HUDEP-2 (cell line): ENCODE measurements at regions not wholly inside any gene's neighbourhood (a gene's known extent, or its start where the extent isn't known, plus 50 kb on each side); places are given as distances from the start of the nearest gene placed in this dataset.

Experiments used
- DNase-seq, 76 experiments: peaks; one replicate each; lab custom pipeline; 2025; ENCODE audit not compliant: unreplicated experiment in 76 of 76; lab: John Stamatoyannopoulos, UW

DNA sequence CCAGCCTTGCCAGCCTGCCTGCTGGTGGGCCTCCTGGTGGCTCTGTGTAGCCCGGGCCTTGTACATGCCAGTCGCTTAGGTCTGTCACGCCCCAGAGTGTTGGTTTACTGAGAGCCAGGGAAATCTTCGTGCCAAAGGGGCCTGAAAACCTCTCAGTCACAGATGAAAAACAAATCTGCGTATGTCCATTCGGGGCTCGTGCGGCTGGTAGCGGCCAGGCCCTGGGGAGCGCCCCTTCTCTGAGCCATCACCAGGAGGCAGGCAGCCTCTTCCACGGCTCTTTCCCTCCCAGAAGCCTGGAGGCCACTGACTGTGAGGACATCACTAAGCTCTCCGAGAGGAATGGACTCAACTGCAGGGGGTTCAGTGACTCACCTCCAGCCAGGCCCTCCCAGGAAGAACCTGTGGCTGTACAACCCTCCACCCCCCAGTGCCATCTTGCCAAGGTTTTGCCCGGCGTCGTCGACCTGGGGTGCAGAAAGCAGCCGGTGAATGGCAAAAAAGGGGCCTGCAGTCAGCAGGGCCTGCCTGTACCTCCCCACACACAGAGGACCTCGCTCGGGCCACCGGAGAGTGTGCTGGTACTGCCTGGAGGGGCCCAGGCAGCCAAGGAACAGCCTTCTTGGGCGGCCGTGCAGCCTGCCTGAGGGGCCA lies 162.2 kb downstream of the BCOR start:
- DNase-seq, result no peak

DNA sequence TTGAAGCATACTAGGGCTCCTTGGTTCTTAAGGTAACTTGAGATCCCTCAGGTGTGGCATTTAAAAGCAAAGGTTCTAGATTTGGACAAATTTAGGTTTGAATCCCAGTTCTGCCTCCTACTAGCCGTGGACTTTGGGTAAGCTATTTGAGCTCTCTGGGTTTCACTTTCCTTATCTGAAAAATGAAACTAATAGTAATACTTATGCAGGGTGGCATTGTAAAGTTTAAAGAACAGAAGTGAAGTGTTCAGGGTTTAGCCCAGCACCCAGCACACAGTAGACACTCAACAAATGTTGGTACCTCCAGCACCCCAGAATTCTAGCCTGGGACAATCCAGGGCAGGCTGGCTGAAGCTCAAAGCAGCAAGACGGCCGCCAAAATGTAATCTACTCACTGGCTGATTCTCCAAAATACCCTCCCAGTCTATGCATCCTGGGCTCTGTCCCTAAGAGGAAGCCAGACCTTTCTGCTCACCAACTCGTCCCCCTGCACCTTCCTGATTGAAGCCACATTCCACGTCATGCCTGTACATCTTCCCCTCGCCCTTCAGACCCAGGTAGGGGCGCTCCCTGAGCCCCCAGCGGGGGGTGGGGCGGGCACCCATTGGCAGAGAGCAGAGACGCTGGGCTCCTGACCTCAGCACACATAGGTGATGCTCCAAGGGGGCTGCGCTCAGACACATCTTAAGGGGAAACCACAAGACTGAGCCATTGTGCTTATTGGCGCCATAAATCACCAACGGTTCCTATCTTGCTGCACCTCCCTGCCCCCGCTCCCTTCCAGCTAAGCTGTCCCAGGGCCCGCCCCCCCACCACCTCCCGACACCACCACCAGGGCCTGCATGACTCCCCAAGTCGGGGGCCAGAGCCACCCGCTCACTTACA lies 160.6 kb downstream of the BCOR start:
- DNase-seq, result no peak

DNA sequence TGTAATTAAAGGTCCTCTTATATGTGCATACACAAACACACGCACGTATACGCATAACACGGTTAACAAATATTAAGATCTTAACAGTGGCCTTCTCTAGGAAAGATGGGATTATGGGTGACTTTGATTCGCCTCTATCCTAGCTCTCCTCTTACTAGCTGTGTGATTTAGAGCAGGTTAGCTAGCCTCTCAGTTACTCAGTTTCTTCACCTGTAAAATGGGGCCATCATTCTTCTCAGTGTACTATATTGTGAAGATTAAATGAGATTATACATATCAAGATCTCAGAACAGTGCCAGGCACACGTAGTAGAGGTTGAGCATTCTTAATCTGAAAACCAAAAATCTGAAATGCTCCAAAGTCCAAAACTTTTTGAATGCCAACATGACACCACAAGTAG lies 159.3 kb downstream of the BCOR start:
- no peak for DNase-seq

DNA sequence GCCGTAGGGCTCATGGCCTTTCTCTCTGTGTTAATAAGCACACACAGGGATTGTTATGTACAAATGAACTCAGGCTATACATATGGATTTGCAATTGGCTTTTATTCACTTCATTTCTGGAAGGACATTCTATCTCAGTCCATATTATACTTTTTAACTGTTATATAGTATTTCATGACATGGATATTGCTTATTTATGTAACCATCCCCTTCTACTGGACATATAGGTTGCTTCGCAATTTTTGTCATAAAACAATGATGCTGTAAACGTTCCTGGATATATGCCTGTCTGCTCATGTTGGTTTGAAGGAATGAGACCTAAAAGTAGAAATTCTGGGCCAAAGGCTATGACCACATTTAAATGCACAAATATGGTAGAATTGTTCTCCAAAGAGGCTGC lies 158.1 kb downstream of the BCOR start:
- DNase-seq, result no peak

DNA sequence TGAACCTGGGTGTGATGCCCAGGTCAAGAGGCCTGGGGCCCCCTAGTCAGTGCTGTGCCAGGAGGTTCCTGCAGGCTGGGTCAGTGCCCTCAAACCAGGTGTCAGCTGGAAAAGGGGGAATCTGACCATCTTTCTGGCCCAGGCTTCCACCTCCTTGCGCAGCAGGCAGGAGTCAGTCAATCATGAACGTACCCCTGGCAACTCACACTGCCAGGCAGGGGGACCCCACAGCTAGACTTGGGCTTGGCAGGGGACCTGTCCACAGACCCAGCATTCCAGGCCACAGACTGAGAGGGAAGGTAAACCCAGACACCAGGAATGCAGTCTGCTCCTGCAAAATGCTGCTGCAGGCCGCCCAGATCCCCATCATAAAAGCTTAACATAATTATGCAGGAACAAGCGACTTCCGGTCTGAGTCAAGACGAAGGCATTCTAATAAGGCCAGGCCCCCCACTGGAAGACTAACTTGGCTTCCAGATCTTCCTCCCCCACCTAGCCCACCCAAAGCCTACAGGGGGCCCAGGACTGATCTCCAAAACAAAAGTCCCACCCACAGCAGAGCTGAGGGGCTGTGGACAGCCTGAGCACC lies 156.3 kb downstream of the BCOR start:
- DNase-seq, result no peak

DNA sequence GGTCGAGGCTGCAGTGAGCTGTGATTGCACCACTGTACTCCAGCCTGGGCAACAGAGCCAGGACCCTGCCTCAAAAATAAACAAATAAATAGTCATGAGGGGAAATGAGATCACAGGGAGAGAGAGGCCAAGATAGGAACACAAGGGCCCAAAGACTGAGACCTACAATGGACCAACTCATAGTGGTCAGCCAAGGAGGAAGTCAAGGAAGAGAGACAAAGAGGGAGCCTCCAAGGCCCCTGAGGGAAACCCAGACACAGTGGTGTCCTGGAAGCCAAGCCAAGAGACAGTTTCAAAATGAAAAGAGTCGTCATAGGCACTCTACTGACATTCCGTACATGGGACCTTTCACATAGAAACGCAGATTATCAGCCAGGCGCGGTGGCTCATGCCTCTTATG lies 153.3 kb downstream of the BCOR start:
- DNase-seq, result no peak

DNA sequence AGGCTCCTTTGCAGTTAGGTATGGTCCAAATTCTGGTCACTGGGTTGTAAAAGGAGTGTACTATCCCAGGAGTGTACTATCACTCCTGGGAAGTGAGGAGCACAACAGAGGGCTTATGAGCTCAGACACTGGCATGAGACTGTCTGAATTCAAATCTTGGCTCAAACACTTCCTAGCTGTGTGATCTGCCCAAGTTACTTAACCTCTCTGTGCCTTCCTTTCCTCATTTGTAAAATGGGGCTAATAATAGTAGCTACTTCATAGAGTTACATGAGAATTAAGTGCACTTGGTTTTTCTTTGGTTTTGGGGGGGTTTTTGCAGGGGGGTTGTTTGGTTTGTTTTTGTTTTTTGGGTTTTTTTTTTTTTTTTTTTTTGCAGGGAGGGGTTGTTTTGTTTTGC lies 152.0 kb downstream of the BCOR start:
- no peak for DNase-seq

DNA sequence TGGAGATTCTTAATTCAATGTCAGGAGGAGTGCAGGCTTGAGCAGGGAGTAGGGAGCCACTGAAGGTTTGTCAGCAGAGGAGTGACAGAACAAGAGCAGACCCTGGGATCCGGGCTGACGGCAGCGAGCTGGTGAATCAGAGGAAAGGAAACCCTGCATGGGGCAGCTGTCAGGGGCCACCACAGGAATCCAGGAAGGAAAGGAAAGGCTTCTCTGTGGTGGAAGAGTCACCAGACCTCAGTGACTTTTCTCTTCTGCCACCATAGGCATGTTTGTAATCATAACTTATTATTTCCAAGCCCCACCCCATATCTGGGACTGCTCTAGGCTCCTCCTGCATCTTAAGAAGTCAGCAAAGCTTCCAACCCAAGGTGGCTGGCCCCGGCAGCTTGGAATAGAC lies 150.9 kb downstream of the BCOR start:
- no peak for DNase-seq

DNA sequence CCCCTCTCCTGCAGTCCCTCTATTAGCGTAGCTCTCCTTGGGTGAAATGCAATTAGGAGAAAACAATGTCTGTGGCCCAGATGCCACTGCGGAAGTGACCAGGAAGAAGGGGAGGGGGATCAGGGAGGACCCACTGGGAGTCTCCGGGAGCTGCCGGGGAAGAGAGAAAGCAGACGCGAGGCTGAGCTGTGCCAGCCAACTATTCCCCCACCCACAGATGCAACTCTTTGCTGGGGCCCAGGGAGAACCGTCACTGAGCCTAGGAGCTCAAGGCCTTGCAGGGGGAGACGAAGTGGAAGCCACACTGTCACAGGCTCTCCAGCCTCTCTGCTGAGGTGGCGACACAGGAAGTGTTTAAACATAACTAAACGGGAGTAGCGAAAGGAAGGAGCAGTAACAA lies 149.2 kb downstream of the BCOR start:
- no peak for DNase-seq

DNA sequence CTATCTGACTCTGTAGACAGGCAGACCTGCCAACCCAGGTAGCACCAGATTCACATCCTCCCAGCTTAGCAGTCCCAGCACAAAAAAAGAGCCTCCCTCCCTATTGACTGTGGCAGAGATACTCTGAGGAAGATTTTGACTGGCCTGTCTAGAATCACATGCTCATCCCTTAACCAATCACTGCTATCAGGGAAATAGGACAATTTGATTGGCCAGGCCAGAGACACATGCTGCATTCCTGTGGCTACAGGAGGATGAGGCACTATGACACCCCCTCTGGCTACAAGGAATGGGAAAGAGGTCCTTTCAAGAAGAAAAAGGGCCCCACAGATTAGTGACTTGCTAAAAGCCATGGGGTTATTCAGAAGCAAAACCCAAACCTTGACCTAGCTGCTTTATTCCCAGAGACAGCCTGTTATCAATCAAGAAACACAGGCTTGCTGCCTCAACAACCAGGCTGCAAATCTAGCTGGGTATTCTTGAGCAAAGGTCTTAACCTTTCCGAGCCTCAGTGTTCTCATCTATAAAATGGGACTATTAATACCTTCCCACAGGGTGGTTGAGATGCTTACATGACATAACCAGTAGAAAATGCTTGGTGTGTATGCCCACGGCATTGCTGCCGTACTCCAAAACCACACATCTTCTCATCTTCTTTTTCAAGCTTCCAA lies 147.6 kb downstream of the BCOR start:
- DNase-seq, result no peak

DNA sequence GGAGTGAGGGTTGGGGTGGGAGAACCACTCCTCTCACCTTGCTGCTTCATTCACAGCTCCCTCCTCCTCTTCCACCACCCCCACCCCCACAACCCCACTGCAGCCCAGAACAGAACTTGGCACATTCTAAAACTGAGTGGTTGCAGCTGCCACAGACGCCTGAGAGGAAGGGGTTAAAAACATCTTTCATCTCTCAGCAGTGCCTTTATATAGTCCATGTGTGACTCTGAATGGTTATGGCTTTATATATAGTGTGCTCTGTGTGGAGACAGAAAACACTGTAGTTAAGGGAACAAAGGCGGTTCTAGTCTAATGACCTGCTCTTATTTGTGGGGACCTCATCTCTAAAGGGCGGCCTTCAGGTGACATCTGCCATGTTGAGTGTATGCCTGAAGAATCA lies 144.8 kb downstream of the BCOR start:
- no peak for DNase-seq

DNA sequence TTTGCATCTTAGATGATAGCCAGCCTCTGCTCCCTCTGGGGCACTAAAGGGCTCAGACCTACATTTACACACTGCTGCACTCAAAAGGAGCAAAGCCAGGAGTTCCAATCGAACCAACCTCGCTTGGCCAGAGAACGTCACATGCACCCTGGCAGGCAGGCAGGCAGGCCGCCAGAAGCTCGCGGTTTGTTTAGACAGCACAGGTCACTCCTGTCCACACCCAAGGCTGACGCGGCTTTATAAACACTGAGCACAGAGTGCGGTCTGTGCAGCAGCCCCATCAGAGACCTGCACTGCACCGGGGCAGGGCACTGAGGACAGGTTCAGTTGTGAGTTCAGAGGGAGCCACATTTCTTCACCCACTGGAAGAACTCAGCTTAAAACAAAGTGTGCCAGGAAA lies 143.9 kb downstream of the BCOR start:
- DNase-seq, result peak in 2 of 76 experiments; percentile 9 to 17

DNA sequence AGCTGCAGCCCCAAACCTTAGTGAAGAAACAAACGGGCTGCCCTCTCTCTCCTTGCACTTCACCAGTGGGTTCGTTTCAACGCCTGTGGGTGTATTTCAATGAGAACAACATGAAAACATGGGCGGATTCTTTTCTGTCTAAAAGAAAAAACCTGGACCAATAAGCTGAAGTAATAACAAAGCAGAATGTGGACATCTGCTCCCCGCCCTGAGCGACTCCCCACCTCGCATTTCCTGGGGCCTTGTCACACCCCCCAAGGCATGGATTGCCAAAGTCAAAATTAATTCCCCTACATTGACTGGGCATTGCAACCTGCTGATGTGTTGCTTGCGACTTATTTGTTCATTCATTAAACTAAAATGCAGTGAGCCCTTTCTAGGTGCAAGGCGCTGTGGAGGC lies 142.9 kb downstream of the BCOR start:
- no peak for DNase-seq

DNA sequence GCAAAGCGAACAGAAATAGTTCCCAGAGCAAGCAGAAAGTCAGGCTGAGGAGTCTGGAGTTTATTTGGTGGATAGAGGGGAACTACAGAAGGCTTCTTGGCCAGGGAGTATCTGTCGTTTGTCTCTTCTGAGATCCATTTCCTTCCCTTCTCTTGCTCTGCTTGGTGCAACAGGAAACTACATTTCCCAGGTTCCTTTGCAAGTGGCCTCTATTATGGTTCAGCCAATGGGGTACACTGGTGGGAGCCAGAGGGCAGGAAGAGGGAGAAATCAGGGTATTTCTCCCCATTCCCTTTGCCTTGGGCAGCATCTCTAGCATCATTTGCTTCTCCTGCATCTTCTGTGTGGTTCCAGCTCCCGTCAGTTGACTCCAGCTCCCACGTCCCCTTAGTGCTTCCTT lies 142.1 kb downstream of the BCOR start:
- no peak for DNase-seq

DNA sequence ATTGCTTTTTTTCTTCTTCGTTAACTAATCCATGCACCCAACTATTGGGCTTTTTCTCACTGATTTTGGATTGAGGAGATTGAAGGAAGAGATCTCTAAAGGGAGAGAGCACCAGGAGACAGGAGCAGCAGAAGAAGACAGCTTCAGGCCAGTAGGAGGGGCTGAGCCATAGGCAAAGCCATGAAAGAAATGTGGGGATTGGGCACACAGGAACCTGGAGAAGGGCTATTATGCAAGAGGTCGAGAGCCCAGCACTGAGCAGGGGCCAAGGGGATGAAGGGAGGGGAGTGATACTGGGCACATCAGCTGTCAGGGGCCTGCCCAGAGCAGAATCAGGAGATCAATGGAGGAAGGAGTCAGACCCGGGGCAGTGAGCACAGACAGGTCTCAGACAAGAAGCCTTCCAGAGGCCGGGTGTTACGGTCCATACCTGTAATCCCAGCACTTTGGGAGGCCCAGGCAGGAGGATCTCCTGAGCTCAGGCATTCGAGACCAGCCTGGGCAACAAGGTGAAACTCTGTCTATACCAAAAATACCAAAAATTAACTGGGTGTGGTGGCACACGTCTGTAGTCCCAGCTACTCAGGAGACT lies 140.9 kb downstream of the BCOR start:
- DNase-seq, result no peak

DNA sequence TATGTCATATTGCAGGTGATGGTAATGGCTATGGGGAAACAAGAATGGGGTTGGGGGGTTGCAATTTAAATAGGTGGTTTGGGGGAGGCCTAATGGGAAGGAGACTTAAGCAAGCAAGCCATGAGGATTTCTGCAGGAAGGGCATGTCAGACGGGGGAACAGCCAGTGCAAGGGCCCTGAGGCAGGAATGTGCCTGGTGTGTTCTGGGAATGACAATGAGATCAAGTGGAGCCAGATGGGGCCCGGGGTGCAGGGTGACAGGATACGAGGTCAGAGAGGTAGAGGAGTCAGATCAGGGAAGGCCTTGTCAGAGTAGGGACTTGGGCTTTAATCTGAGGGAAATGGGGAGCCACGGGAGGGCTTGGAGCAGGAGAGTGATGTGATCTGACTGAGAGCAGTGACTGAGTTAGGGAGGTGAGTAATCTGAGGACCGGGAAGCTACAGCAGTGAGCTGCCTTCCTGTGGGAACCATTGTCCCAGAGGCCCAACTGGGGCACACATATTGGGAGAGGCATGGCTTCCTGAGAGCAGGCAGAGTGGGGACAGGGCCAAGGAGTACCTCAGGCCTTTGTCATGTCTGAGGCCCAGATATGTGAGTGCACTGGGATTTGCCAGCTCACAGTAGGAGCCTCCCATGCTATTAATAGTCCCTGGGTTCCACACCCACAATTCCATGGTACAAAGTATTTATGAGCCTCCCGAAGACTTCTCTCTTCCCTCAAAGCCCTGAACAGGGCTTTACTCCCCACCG lies 139.8 kb downstream of the BCOR start:
- DNase-seq, result no peak

DNA sequence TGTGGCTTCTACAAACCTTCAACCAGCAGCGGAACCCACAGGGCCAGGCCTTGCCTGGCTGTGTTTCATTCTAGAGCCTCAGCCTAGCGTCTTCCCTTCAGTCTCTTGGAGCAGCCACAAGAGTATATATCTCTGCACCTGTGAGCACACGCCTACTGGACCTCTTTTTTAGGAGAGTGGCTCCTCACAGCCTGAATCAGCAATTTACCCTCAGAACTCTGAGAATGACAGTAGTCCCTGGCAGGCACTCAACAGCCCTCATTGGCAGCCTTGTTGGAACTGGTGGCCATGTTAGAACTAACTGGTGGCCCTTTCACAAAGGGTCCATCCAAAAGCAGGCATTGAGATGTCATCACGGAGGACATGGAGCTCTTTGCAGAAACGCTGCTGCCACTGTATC lies 138.9 kb downstream of the BCOR start:
- DNase-seq, result no peak

DNA sequence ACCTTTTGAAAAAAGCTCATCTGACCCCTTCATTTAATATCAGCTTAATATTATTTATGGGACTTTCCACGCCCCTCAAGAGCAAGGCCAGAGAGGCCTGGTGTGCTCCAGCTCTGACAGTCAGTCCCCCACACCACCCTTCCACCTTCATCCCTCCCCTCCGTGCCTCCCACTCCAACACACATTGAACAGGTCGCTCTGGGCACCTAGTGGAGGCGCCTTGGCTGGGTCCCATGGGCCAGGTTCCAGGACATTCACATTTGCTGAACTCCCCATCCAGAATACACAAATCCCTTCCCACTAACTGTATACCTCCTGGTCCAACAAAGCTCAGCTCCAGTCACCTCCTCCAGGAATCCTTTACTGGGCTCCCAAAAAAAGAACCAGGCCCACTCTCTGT lies 137.5 kb downstream of the BCOR start:
- DNase-seq, result no peak

DNA sequence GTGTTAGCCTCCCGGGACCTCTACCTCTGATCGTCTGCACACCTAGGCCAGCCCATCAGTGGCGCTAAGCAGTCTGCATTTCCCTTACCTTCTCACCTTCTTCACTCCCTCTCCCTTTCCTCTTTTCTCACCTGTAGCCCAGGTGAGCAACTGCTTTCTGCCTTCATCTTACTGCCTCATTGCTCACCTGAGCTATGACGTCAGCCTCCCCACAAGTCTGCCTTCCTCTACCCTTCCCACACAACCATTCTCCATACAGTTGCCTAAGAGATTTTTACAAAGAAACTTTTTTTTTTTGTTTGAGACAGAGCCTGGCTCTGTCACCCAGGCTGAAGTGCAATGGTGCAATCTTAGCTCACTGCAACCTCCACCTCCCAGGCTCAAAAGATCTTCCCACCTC lies 136.3 kb downstream of the BCOR start:
- no peak for DNase-seq

DNA sequence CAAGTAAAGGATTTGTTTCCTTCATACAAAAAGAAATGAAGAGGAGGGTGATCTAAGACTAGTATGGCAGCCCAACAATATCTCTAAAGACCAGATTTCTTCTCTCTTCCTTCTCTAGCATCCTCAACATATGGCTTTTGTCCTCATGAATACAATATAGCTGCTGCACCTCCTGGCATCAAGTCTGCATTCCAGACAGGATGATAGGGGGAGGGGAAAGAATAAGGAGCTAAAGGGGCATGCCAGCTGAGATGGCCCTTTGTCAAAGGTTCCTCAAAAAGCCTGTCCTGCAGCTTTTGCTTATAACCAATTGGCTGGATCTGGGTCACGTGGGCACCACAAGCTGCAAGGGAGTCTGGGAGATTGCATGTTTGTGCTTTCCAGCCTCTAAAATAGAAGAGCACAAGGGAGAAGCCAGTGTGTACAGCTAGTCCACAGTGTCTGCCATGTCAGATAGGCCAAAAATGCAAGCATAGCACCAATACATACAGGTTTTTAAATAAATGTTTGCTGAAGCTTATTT lies 132.6 kb downstream of the BCOR start:
- no peak for DNase-seq
